Islet of Langerhans (tissue), 1 donor: ENCODE measurements at regions not wholly inside any gene's neighbourhood (a gene's known extent, or its start where the extent isn't known, plus 50 kb on each side); places are given as distances from the start of the nearest gene placed in this dataset.
"Not testable (repeated sequence)": the region's sequence is repeated elsewhere in the genome, so short reads cannot be mapped to it uniquely, and the experiment has no call there.

Source experiments
- FAIRE-seq: peaks from one replicate; lab custom pipeline; 2011; peaks lifted over from hg19 to GRCh38; lab: Jason Lieb, UNC

DNA sequence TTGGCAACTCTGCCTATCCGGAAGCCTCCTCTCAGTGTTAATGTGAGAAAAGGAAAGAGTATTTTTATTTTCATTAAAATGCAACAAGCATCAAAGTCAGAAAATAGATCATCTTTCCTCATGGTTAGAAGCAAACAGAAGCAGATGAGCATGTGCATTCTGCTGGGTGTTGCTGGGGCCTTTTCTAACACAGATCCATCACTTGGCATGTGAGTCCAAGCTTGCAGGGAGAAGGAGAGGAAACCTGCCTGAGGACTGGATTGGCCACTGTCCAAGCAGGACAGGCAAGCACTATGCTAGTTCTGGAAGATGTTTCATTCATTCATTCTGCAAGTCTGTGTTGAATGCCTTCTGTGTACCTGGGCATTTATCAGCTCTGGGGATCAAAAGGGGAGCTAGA is 348.7 kb upstream of the PCSK5 start:
- FAIRE-seq, result no peak

DNA sequence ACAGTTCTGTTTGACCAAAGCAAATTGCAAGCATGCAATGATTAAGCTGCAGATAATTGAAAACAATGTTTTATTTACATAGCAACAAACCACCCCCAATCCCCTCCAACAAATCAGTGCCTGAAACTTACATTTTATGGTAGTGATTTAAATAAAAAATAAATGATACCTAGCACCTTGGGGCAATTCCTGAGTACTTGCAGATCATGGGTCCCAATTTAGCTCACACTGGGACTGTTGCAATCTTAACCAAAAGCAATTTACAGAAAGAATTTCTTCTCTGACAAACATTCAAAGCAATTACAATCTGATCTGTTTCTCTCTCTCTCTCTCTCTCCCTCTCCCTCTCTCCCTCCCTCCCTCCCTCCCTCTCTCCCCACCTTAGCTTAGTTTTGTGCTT is 345.7 kb upstream of the PCSK5 start:
- FAIRE-seq, result no peak

GRCh38 chr9:75545287-75545686 is 345.2 kb upstream of the PCSK5 start:
- FAIRE-seq, result no peak

DNA sequence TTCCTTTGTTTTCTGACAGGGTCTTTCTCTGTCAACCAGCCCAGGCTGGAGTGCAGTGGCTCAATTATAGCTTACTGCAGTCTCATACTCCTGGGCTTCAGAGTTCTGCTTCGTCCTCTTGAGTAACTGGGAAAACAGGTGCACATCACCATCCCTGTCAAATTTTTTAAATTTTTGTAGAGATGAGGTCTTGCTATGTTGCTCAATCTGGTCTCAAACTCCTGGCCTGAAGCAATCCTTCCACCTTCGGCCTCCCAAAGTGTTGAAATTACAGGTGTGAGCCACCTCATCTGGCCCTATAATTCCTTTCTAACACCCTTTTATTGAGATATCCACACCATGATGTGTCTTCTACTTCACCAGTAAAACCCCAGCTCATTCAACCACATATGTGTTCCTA is 341.6 kb upstream of the PCSK5 start:
- no peak for FAIRE-seq

DNA sequence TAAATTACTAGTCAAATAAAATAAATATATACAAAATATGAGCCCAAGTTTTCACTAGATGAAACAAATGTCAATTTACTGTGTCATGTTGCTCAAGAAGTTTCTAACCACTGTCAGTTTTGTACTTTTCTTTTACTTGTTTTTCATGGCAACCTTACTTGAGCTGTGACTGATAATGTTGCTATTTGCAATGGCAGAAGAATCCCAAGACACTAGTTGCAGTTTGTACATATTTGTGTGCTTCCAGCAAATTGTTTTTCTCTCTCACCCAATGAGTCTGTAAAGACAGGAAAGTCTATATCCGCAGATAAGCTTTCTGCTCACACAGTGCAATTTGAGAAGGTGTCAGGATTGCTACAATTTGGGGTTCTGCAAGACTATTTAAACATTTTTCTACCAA is 338.6 kb upstream of the PCSK5 start:
- FAIRE-seq, result no peak

DNA sequence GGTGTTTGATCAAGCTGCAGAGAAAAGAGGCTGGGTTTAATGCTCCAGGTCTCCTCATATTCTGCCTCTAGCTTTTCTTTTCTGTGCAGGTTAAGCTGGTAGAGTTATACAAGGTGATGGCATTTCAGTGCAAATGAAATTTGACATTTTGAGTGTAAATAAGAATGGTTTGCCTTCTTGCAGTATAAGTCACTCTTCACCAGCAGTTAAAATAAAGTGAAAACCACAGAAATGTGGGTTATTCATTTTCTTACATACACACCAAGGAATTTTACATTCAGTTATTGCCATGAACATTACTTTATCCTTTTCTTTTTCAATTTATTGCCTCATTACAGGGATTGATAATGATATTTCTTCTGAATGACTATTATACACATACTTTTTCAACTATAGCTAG is 337.5 kb upstream of the PCSK5 start:
- FAIRE-seq, result no peak

GRCh38 chr9:75566813-75567212 is 323.7 kb upstream of the PCSK5 start:
- not testable (repeated sequence) for FAIRE-seq

GRCh38 chr9:75570538-75570937 is 319.9 kb upstream of the PCSK5 start:
- FAIRE-seq, result no peak

GRCh38 chr9:75574569-75574968 is 315.9 kb upstream of the PCSK5 start:
- no peak for FAIRE-seq

- no peak for FAIRE-seq
These were observed 307.6 kb upstream of the PCSK5 start for GRCh38 chr9:75582870-75583269.

- no peak for FAIRE-seq
These were observed 301.7 kb upstream of the PCSK5 start for GRCh38 chr9:75588808-75589207.

DNA sequence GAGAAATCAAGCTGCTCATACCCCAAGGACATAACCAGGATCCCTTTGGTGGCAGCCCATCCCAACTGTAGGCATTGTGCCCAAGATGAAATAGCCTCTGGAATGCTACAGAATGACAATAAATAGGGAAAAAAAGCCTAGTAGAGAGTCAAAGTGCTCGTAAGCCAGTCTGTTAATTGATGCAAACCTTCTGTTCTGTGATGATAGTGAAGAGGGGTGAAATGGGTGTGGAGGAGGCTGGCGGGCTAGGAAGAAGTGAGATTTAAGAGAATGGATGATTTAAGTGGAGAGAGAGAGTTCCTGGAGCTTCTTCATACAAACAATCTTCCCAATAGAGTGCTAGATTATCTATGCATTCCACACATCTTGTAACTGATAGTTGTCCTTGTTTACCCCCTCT is 301.0 kb upstream of the PCSK5 start:
- FAIRE-seq, result no peak

DNA sequence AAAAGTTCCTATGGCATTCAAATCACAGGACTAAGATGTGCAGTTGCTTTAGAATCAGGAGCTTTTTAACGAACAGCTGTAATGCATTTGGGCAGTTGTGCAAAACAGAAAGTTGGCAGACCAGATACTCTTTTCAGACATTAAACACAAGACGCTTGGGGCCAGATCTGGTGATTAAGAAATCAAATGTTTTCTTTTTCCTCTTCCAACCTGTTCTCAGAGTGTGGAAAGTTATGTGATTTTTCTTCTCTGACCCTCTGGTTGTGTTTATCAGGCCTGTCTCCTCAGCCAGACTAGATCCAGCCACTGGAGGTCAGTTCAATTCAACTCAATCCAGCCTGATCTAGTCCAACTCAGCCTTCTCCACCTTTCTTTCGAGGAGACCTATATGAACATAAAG is 298.5 kb upstream of the PCSK5 start:
- no peak for FAIRE-seq

DNA sequence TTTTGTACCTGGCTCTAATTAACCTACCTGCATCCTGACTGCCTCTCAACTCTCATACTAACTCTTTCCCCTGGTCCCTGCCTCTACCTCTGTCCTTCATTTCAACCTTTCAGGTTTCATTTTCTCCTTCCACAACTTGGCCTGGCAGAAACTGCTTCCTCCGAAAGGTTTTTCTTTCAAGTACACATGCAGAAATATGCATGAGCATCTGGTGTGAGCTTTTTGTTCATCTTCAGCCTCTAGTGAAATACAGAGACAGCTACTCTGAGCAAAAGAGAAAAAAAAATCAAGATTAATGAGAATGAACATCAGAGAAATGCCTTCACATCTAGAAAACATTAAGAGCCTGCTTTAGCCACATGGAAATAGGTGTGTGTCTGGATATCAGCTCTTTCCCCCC is 297.9 kb upstream of the PCSK5 start:
- FAIRE-seq, result no peak

DNA sequence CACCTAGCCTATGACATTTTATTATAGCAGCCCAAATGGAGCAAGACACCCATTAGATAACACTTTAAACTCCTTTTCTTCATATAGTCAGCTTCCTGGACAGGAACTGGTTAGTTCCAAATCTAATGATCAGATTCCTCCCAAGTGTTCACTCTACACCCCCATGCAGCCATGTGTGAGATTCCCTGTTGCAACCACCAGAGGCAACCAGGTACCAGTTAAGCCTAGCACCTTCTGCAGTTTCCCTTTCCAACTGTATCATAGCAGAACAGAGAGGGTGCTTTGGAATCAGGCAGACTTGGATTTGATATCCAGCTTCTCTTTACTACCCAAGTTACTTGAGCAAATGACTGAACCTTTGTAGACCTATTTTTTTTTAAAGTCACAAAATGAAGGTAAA is 296.6 kb upstream of the PCSK5 start:
- FAIRE-seq, result no peak

DNA sequence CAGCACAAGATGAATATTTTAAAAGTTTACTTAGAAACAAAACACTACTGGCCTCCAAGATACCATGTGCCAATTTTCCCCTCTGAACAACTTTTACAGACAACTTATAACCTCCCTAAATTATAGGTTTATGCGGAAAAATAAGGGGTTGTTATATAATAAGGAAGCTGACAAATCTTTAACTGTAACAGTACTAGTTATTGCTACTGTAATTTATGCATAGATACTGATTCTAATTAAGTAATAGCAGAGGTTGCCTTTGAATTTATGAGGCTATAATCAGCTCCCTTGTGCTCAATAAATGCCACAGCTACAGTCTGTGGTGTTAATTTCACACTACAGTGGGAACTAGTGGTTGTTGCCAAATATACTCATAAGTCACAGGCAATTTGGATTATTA is 291.3 kb upstream of the PCSK5 start:
- FAIRE-seq, result no peak

DNA sequence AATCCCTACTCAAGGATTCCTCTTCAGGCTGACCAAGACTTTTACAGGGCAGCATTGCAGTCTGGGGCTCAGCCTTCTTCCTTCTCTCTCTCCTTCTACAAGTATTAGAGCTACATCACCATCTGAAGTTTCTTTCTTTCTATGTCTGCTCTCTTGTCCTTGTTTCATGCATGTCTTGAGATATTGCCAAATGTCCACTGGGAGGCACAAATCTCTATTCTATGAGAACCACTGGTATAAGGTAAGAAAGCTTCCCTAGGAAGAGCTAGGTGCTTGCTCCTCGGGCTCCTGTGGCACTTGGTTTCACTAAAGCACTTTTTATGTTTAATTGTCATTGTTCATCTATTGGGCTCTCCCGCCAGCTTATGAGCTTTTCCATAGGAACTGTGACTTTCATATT is 289.2 kb upstream of the PCSK5 start:
- FAIRE-seq, result no peak

DNA sequence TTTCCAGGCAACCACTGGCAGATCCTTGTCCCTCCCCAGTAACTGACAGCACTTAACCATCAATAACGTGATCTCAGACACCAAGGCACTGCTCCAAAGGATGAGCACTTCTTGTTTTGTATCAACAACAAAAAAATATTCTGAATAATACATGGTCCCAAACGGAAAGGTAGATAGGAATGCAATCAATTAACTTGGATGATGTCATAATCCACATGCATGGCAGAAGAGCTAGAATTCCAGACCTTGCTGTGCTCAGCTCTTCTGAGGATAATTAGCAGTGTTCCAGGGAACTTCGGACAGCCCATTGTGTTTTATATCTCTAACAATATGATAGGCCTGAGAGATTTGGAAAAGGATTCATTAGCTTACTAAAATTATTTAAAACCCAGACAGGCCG is 288.4 kb upstream of the PCSK5 start:
- FAIRE-seq, result no peak

GRCh38 chr9:75604661-75605060 is 285.8 kb upstream of the PCSK5 start:
- FAIRE-seq, result no peak

DNA sequence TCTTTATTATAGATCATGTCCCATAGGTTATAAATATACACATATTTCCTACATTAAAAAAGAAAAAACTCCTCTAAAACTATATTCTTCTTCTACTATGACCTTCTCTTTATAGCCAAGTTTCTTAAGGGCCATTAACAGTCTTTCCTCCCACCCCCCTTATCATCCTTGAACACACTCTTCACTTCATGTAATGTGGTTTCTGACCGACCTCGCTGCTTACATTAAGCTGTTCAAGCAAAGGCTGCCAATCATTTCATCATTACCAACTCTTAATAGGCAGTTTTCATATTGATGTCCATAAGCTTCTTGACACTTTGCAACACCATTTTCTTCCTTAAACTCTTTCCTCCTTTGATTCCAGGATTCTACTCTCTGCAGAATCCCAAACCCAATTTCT is 283.0 kb upstream of the PCSK5 start:
- no peak for FAIRE-seq

- no peak for FAIRE-seq
These were observed 281.1 kb upstream of the PCSK5 start for GRCh38 chr9:75609401-75609800.

GRCh38 chr9:75610246-75610645 is 280.2 kb upstream of the PCSK5 start:
- FAIRE-seq, result no peak

GRCh38 chr9:75612205-75612604 is 278.3 kb upstream of the PCSK5 start:
- FAIRE-seq, result no peak

DNA sequence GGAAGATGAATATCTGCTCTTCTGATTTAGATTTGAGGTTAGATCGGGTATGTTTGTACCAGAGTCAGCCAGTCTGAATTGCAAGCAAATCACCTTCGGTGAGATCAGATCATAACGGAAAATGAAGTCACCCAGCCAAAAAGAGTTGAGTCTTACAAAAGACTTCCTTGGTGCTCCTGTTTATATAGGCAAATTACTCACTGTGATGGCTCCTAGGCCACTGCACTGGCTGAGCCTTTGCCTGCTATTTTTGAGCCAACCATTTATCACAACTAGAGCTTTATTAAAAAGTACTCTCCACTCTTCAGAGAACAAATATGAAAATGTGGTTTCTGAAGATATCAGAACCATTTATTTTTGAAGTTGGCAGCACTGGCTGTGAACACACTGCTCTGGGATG is 277.7 kb upstream of the PCSK5 start:
- FAIRE-seq, result no peak

DNA sequence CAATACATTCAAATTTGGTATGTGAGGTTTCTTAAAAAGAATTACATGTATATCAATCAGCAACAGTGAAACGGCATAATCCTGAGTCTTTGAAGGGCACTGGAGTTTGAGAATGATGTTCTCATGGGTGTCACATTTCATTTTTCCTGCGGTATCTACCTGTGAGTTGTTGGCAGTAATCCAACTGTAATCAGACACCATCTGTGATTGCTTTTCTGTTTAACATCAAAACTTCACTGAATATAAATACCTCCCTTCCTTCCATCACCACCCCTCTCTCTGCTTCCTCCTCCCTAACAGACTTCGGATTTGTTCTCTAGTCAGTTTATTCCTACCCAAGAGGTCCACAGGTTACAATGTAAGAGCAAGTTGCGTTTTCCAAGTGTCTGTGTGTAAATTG is 275.2 kb upstream of the PCSK5 start:
- FAIRE-seq, result no peak

- no peak for FAIRE-seq
These were observed 274.4 kb upstream of the PCSK5 start for GRCh38 chr9:75616052-75616451.
